ENCODE measurements at regions not wholly inside any gene's neighbourhood (a gene's known extent, or its start where the extent isn't known, plus 50 kb on each side); places are given as distances from the start of the nearest gene placed in this dataset.

- no peak for TF ChIP-seq CTCF (IDR thresholded peaks at IDR 0.05; ENCODE audit: insufficient read depth, low read depth, low read length)
- no peak for TF ChIP-seq EZH2 (IDR thresholded peaks at IDR 0.05; ENCODE audit: insufficient read depth, low read length)
Measured at GRCh38 chr11:28798286-28798685, 690.1 kb downstream of the METTL15 start.
